Keratinocyte (primary cell): ENCODE measurements at regions not wholly inside any gene's neighbourhood (a gene's known extent, or its start where the extent isn't known, plus 50 kb on each side); places are given as distances from the start of the nearest gene placed in this dataset.

Source experiments
- DNase-seq: peaks from one replicate; pipeline ENCODE4 v3.0.0-alpha.2; 2011; ENCODE audit warnings: low read depth, missing footprints, low spot score
- FAIRE-seq: peaks from 2 replicates; lab custom pipeline; 2011; peaks lifted over from hg19 to GRCh38; lab: Jason Lieb, UNC
- H2AFZ ChIP-seq: 2 replicates; pipeline ENCODE4 v1.6.0; 2012; ENCODE audit warnings: low read length, control low read depth, inconsistent platforms; ENCODE audit not compliant: control insufficient read depth
- H3K27ac ChIP-seq: 2 replicates; pipeline ENCODE4 v1.5.1; 2011; ENCODE audit warnings: low read length; ENCODE audit not compliant: control insufficient read depth, insufficient read depth
- H3K27me3 ChIP-seq: 3 replicates; pipeline ENCODE4 v1.6.0; 2011; ENCODE audit warnings: low read length; ENCODE audit not compliant: control insufficient read depth, insufficient read depth; ENCODE audit errors: extremely low read depth
- H3K36me3 ChIP-seq, 2 experiments: 2 replicates in 1 of 2; 3 replicates in 1 of 2; pipeline ENCODE4 v1.5.1; 2011; ENCODE audit warnings: low read length in 2 of 2, mild to moderate bottlenecking in 1 of 2; ENCODE audit not compliant: control insufficient read depth in 2 of 2, insufficient read depth in 2 of 2; ENCODE audit errors: extremely low read depth in 1 of 2
- H3K4me1 ChIP-seq: 3 replicates; pipeline ENCODE4 v1.5.1; 2011; ENCODE audit warnings: low read length; ENCODE audit not compliant: control insufficient read depth, insufficient read depth; ENCODE audit errors: extremely low read depth
- H3K4me2 ChIP-seq: 3 replicates; pipeline ENCODE4 v1.6.0; 2011; ENCODE audit warnings: low read depth, low read length; ENCODE audit not compliant: control insufficient read depth, insufficient read depth; ENCODE audit errors: extremely low read depth
- H3K4me3 ChIP-seq, 3 experiments: fragments of 200-600 bp in 1 of 3; sonication (generic) in 1 of 3; 2 replicates in 2 of 3; 3 replicates in 1 of 3; pipeline ENCODE4 v1.5.1; 2011 to 2016; ENCODE audit warnings: low read length in 3 of 3, mild to moderate bottlenecking in 3 of 3, control low read depth in 2 of 3, inconsistent platforms in 1 of 3, low read depth in 1 of 3, mixed read lengths in 1 of 3, mixed run types in 1 of 3, moderate library complexity in 1 of 3; ENCODE audit not compliant: control insufficient read depth in 2 of 3, insufficient read depth in 2 of 3; ENCODE audit errors: extremely low read depth in 1 of 3
- H3K79me2 ChIP-seq: 2 replicates; pipeline ENCODE4 v1.6.0; 2012; ENCODE audit warnings: low read length; ENCODE audit not compliant: control insufficient read depth, insufficient read depth
- H3K9ac ChIP-seq: 3 replicates; pipeline ENCODE4 v1.6.0; 2011; ENCODE audit warnings: low read length; ENCODE audit not compliant: control insufficient read depth, insufficient read depth; ENCODE audit errors: extremely low read depth
- H3K9me1 ChIP-seq: 3 replicates; pipeline ENCODE4 v1.6.0; 2011; ENCODE audit warnings: low read length; ENCODE audit not compliant: control insufficient read depth, insufficient read depth; ENCODE audit errors: extremely low read depth
- H3K9me3 ChIP-seq: 2 replicates; pipeline ENCODE4 v1.5.1; 2012; ENCODE audit warnings: low read depth, low read length; ENCODE audit not compliant: control insufficient read depth
- H4K20me1 ChIP-seq: 3 replicates; pipeline ENCODE4 v1.6.0; 2011; ENCODE audit warnings: low read length; ENCODE audit not compliant: control insufficient read depth, insufficient read depth; ENCODE audit errors: extremely low read depth
- CTCF ChIP-seq, 3 experiments: IDR thresholded peaks in 1 of 3; conservative IDR thresholded peaks in 1 of 3; optimal IDR thresholded peaks in 1 of 3; 2 replicates in 2 of 3; 3 replicates in 1 of 3; pipeline versions ENCODE3 to v1.5.1; 2011; ENCODE audit warnings: low read length in 3 of 3, mild to moderate bottlenecking in 3 of 3, moderate library complexity in 2 of 3, control low read depth in 1 of 3, inconsistent platforms in 1 of 3; ENCODE audit not compliant: insufficient read depth in 2 of 3; ENCODE audit errors: extremely low read depth in 1 of 3
- EZH2 ChIP-seq: IDR thresholded peaks from one replicate; pipeline ENCODE4 v1.6.1; 2012; ENCODE audit warnings: inconsistent platforms, mild to moderate bottlenecking, low read length, moderate library complexity
- dilution Hi-C: fragments of 300-500 bp; cut with MboI; formaldehyde crosslinking; loops from one replicate; pipeline ENCODE4 v1.7.0; 2020; ENCODE audit warnings: low sequenced_read_pairs; ENCODE audit not compliant: extremely low pct_ligation_motif_present

- dilution Hi-C loops, result no loop called here
- Histone ChIP-seq H3K4me2 (no peak overlapping the region), H3K27me3 (no peaks in the 10 kb centered on the region), H3K9ac (no peak overlapping the region), H3K9me1 (no peaks in the 10 kb centered on the region), H3K4me1 (peaks cover 15% of the 10 kb centered on the region), H3K9me3 (no peaks in the 10 kb centered on the region), H3K79me2 (no peaks in the 10 kb centered on the region), H3K27ac (no peak overlapping the region), H2AFZ (no peak overlapping the region), H3K4me3 (no peak overlapping the region), H3K36me3 (no peaks in the 10 kb centered on the region), H4K20me1 (no peaks in the 10 kb centered on the region)
- FAIRE-seq, result no peak
- DNase-seq, result no peak
- TF ChIP-seq EZH2, result no peak
- no peak for TF ChIP-seq CTCF (optimal IDR thresholded peaks at IDR 0.05 in 1 of 3, IDR thresholded peaks at IDR 0.05 in 1 of 3, conservative IDR thresholded peaks at IDR 0.05 in 1 of 3; ENCODE audit: extremely low read depth in 1 of 3, insufficient read depth in 2 of 3, low read length in 3 of 3)
These were observed 360.6 kb upstream of the FLRT2 start for GRCh38 chr14:85169381-85169780.

GRCh38 chr14:85172290-85172689 is 357.7 kb upstream of the FLRT2 start:
- peak overlapping the region; percentile 37 for H3K4me2 ChIP-seq
- H3K4me1 ChIP-seq, result peaks cover 15% of the 10 kb centered on the region
- H4K20me1 ChIP-seq, result no peaks in the 10 kb centered on the region
- no peaks in the 10 kb centered on the region for H3K79me2 ChIP-seq
- no peak for TF ChIP-seq EZH2
- TF ChIP-seq CTCF (optimal IDR thresholded peaks at IDR 0.05 in 1 of 3, IDR thresholded peaks at IDR 0.05 in 1 of 3, conservative IDR thresholded peaks at IDR 0.05 in 1 of 3; ENCODE audit: extremely low read depth in 1 of 3, insufficient read depth in 2 of 3, low read length in 3 of 3), result no peak
- dilution Hi-C loops, result no loop called here
- H3K9me3 ChIP-seq, result no peaks in the 10 kb centered on the region
- H3K9me1 ChIP-seq, result no peaks in the 10 kb centered on the region
- peak; percentile 88 for FAIRE-seq
- no peak overlapping the region for H3K9ac ChIP-seq
- H2AFZ ChIP-seq, result peak overlapping the region; percentile 66
- no peaks in the 10 kb centered on the region for H3K36me3 ChIP-seq
- H3K4me3 ChIP-seq, result peak overlapping the region in 1 of 3 experiments; percentile 18
- no peak overlapping the region for H3K27ac ChIP-seq
- H3K27me3 ChIP-seq, result no peaks in the 10 kb centered on the region
- peak; percentile 61 for DNase-seq
